H1 (cell line): ENCODE measurements at regions not wholly inside any gene's neighbourhood (a gene's known extent, or its start where the extent isn't known, plus 50 kb on each side); places are given as distances from the start of the nearest gene placed in this dataset.

Source experiments
- CTCF ChIA-PET: fragments of 300-600 bp; sonication (Branson Sonifier 250); formaldehyde crosslinking; loops from one replicate; lab custom pipeline; 2021; ENCODE audit not compliant: partially characterized antibody; lab: Charles Lee
- POLR2A ChIA-PET: fragments of 300-600 bp; sonication (Branson Sonifier 250); formaldehyde crosslinking; loops from one replicate; lab custom pipeline; 2021; ENCODE audit warnings: inconsistent platforms; ENCODE audit not compliant: partially characterized antibody; lab: Charles Lee
- DNase-seq, 2 experiments: peaks; one replicate each; pipeline versions ENCODE4 v3.0.0 to v3.0.0-alpha.2; 2010 to 2022; ENCODE audit warnings: low spot score in 2 of 2, low read depth in 1 of 2, mixed read lengths in 1 of 2
- FAIRE-seq: peaks from 2 replicates; lab custom pipeline; 2011; peaks lifted over from hg19 to GRCh38; lab: Jason Lieb, UNC
- H2AFZ ChIP-seq: 2 replicates; pipeline ENCODE4 v1.8.1; 2012; ENCODE audit warnings: low read length, inconsistent platforms
- H2AK5ac ChIP-seq: 2 replicates; pipeline ENCODE4 v1.6.1; 2013; ENCODE audit warnings: low read depth, low read length
- H2BK120ac ChIP-seq: replicated peaks from 2 replicates; pipeline ENCODE3; 2013; ENCODE audit warnings: low read depth, low read length, inconsistent platforms
- H2BK12ac ChIP-seq: 2 replicates; pipeline ENCODE4 v1.6.1; 2013; ENCODE audit warnings: low read depth, low read length
- H2BK15ac ChIP-seq: 2 replicates; pipeline ENCODE4 v1.6.1; 2013; ENCODE audit warnings: low read length
- H2BK20ac ChIP-seq: 2 replicates; pipeline ENCODE4 v1.6.1; 2013; ENCODE audit warnings: low read length
- H2BK5ac ChIP-seq: 2 replicates; pipeline ENCODE4 v1.6.1; 2013; ENCODE audit warnings: low read depth, low read length
- H3K14ac ChIP-seq: 2 replicates; pipeline ENCODE4 v1.6.1; 2013; ENCODE audit warnings: inconsistent platforms; ENCODE audit not compliant: insufficient read length
- H3K18ac ChIP-seq: 2 replicates; pipeline ENCODE4 v1.6.1; 2013; ENCODE audit warnings: low read length; ENCODE audit errors: extremely low read depth
- H3K23ac ChIP-seq: 2 replicates; pipeline ENCODE4 v1.6.1; 2013; ENCODE audit warnings: inconsistent platforms; ENCODE audit not compliant: insufficient read length
- H3K23me2 ChIP-seq: 2 replicates; pipeline ENCODE4 v1.6.1; 2013; ENCODE audit warnings: low read depth, low read length
- H3K27ac ChIP-seq: 2 replicates; pipeline ENCODE4 v1.6.1; 2011; ENCODE audit warnings: low read depth, low read length, inconsistent platforms
- H3K27me3 ChIP-seq, 4 experiments: replicated peaks in 1 of 4; 1 replicate in 1 of 4; 2 replicates in 3 of 4; pipeline versions ENCODE4 v1.6.1 to v1.8.1; 2011 to 2013; ENCODE audit warnings: low read length in 3 of 4, mild to moderate bottlenecking in 3 of 4, inconsistent platforms in 2 of 4, mixed read lengths in 2 of 4, moderate library complexity in 1 of 4; ENCODE audit not compliant: control insufficient read depth in 3 of 4, insufficient read depth in 3 of 4; ENCODE audit errors: extremely low read depth in 1 of 4
- H3K36me3 ChIP-seq, 4 experiments: 2 replicates each; pipeline versions ENCODE4 v1.6.1 to v1.8.1; 2011 to 2013; ENCODE audit warnings: mild to moderate bottlenecking in 4 of 4, low read length in 3 of 4, moderate library complexity in 2 of 4, control low read depth in 1 of 4, inconsistent platforms in 1 of 4; ENCODE audit not compliant: insufficient read depth in 4 of 4, control insufficient read depth in 2 of 4
- H3K4ac ChIP-seq: replicated peaks from 2 replicates; pipeline ENCODE3; 2013; ENCODE audit warnings: low read length, low read depth, mixed read lengths, inconsistent platforms; ENCODE audit not compliant: insufficient read length
- H3K4me1 ChIP-seq, 4 experiments: replicated peaks in 1 of 4; 1 replicate in 1 of 4; 2 replicates in 3 of 4; pipeline versions ENCODE4 v1.6.1 to v1.8.1; 2011 to 2013; ENCODE audit warnings: low read length in 3 of 4, inconsistent platforms in 2 of 4, mixed read lengths in 1 of 4; ENCODE audit not compliant: insufficient read depth in 4 of 4, control insufficient read depth in 3 of 4
- H3K4me2 ChIP-seq, 2 experiments: 2 replicates each; pipeline versions ENCODE4 v1.6.1 to v1.8.1; 2011 to 2013; ENCODE audit warnings: low read depth in 2 of 2, low read length in 2 of 2, control low read depth in 1 of 2, inconsistent platforms in 1 of 2, mild to moderate bottlenecking in 1 of 2; ENCODE audit not compliant: insufficient read depth in 1 of 2
- H3K4me3 ChIP-seq, 4 experiments: fragments of 200-600, 300-600 bp in 1 of 4; sonication (generic), shearing (Covaris generic), sonication (Bioruptor Twin) in 1 of 4; 2 replicates each; pipeline versions ENCODE4 v1.5.1 to v1.8.1; 2011 to 2016; ENCODE audit warnings: low read length in 4 of 4, low read depth in 3 of 4, control low read depth in 2 of 4, inconsistent platforms in 2 of 4, mild to moderate bottlenecking in 2 of 4, mixed read lengths in 1 of 4, moderate library complexity in 1 of 4; ENCODE audit not compliant: insufficient read depth in 2 of 4; ENCODE audit errors: extremely low read depth in 1 of 4
- H3K56ac ChIP-seq: replicated peaks from 2 replicates; pipeline ENCODE3; 2013; ENCODE audit warnings: low read depth, mild to moderate bottlenecking, mixed read lengths, low read length, inconsistent platforms; ENCODE audit not compliant: insufficient read length
- H3K79me1 ChIP-seq: 2 replicates; pipeline ENCODE4 v1.6.1; 2013; ENCODE audit warnings: low read depth, low read length, control low read depth
- H3K79me2 ChIP-seq, 2 experiments: 2 replicates each; pipeline versions ENCODE4 v1.6.1 to v1.8.1; 2012 to 2013; ENCODE audit warnings: low read length in 2 of 2, mild to moderate bottlenecking in 2 of 2, inconsistent platforms in 1 of 2; ENCODE audit not compliant: insufficient read depth in 2 of 2, control insufficient read depth in 1 of 2
- H3K9ac ChIP-seq, 4 experiments: replicated peaks in 1 of 4; 1 replicate in 1 of 4; 2 replicates in 3 of 4; pipeline versions ENCODE4 v1.6.1 to v1.8.1; 2011 to 2013; ENCODE audit warnings: low read depth in 3 of 4, low read length in 3 of 4, control low read depth in 2 of 4, mild to moderate bottlenecking in 2 of 4, moderate library complexity in 2 of 4, inconsistent platforms in 1 of 4; ENCODE audit errors: extremely low read depth in 1 of 4
- H3K9me3 ChIP-seq, 2 experiments: 2 replicates each; pipeline versions ENCODE4 v1.6.1 to v1.8.1; 2012 to 2013; ENCODE audit warnings: mild to moderate bottlenecking in 2 of 2, moderate library complexity in 2 of 2, control low read depth in 1 of 2, inconsistent platforms in 1 of 2, low read depth in 1 of 2, low read length in 1 of 2, mixed read lengths in 1 of 2; ENCODE audit not compliant: insufficient read depth in 2 of 2
- H4K20me1 ChIP-seq, 2 experiments: replicated peaks in 1 of 2; 2 replicates each; pipeline versions ENCODE3 to v1.8.1; 2011 to 2013; ENCODE audit warnings: inconsistent platforms in 2 of 2, low read length in 2 of 2, mild to moderate bottlenecking in 1 of 2; ENCODE audit not compliant: insufficient read depth in 2 of 2, control insufficient read depth in 1 of 2
- H4K5ac ChIP-seq: 2 replicates; pipeline ENCODE4 v1.6.1; 2013; ENCODE audit warnings: low read length, low read depth, mixed read lengths, inconsistent platforms; ENCODE audit not compliant: insufficient read length
- H4K8ac ChIP-seq: 2 replicates; pipeline ENCODE4 v1.8.0; 2013; ENCODE audit warnings: mild to moderate bottlenecking, moderate library complexity, low read length, inconsistent platforms; ENCODE audit not compliant: insufficient read depth; ENCODE audit errors: extremely low read depth
- H4K91ac ChIP-seq: replicated peaks from 2 replicates; pipeline ENCODE3; 2013; ENCODE audit warnings: low read length, mixed read lengths, inconsistent platforms; ENCODE audit not compliant: insufficient read length
- CHD1 ChIP-seq: IDR thresholded peaks from 2 replicates; pipeline ENCODE4 v1.6.1; 2012; ENCODE audit warnings: low read depth, low read length, improper control_type of control experiment
- CTBP2 ChIP-seq: IDR thresholded peaks from 2 replicates; pipeline ENCODE4 v1.7.0; 2011; ENCODE audit warnings: borderline replicate concordance, mild to moderate bottlenecking, moderate library complexity, mixed read lengths, low read length; ENCODE audit not compliant: insufficient read depth, insufficient read length
- HDAC6 ChIP-seq: IDR thresholded peaks from one replicate; pipeline ENCODE4 v1.7.1; 2012; ENCODE audit warnings: low read depth, mild to moderate bottlenecking, inconsistent platforms, low read length, moderate library complexity
- KDM1A ChIP-seq: fragments of 200-600, 300-600 bp; sonication (generic); IDR thresholded peaks from 2 replicates; pipeline ENCODE4 v1.7.1; 2016; ENCODE audit warnings: mild to moderate bottlenecking, low read length, borderline replicate concordance
- KDM4A ChIP-seq: IDR thresholded peaks from one replicate; pipeline ENCODE4 v1.7.1; 2012; ENCODE audit warnings: low read depth, mild to moderate bottlenecking, moderate library complexity, low read length, inconsistent platforms; ENCODE audit not compliant: severe bottlenecking
- NRF1 ChIP-seq: IDR thresholded peaks from 2 replicates; pipeline ENCODE4 v1.6.1; 2011; ENCODE audit warnings: mild to moderate bottlenecking, low read depth, low read length, improper control_type of control experiment
- TAF1 ChIP-seq: IDR thresholded peaks from 2 replicates; pipeline ENCODE4 v1.6.1; 2011; ENCODE audit warnings: mild to moderate bottlenecking, low read depth, low read length
- WGBS, 2 experiments: shearing (Covaris generic) in 1 of 2; methylation state at CpG; one replicate each; pipeline versions ENCODE4 v1.1.6 to v1.1.7; 2013 to 2015; ENCODE audit warnings: low lambda C conversion rate in 2 of 2, mixed read lengths in 2 of 2, inconsistent platforms in 1 of 2, low coverage in 1 of 2, missing lambda C conversion rate in 1 of 2; ENCODE audit not compliant: insufficient replicate concordance in 2 of 2, insufficient coverage in 1 of 2, insufficient read length in 1 of 2; ENCODE audit errors: extremely low coverage in 1 of 2, missing lambda C conversion rate in 1 of 2; 5-methylcytosine and 5-hydroxymethylcytosine counted together

DNA sequence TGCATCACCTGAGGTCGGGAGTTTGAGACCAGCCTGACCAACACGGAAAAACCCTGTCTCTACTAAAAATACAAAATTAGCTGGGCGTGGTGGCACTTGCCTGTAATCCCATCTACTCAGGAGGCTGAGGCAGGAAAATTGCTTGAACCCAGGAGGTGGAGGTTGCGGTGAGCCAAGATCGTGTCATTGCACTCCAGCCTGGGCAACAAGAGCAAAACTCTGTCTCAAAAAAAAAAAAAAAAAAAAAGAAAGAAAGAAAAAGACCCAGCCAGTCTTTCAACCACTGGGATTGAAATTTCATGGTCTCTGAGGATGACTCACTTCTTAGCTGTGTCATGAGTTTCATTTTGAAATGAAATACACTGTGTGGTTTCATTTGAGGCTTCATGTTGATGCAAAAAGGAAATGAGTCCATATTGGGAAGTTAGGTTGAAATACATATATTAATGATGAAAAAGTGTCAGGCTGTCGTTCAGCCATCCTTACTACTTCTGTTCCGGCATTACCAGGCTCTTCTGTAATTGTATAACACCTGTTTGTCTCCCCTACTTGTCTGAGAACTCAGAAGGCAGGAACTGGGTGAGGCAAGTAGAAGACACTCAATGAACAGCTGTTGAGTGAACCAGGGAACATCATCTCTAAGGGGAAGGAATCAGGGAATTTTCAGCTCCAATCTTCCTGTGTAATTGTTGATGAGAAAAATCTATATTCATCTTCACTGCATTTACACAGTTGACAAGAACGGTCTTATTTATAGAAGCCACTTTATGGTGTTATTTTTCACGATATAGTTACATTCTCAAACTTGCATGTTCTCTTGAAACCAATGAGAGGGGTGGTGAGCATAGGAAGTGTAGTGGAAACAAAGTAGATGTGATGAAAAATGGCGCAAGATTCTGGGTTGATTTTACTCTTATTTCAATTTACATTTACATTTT lies 87.4 kb downstream of the NFKBIZ start:
- H3K4me2 ChIP-seq = no peak overlapping the region
- TF ChIP-seq KDM4A = no peak
- TF ChIP-seq HDAC6 = no peak
- TF ChIP-seq CHD1 = no peak
- no peak for TF ChIP-seq NRF1
- TF ChIP-seq CTBP2 = no peak
- no peak for TF ChIP-seq KDM1A
- TF ChIP-seq TAF1 = no peak

More for the DNA sequence above, 87.4 kb downstream of the NFKBIZ start:
- Histone ChIP-seq H4K5ac (no peak overlapping the region), H3K27me3 (no peaks in the 10 kb centered on the region), H3K9ac (no peak overlapping the region), H2AK5ac (no peak overlapping the region), H3K4me1 (peaks cover 0 to 3% (median 1%) of the 10 kb centered on the region in 4 experiments; a peak in 2 of 7 replicates), H2AFZ (no peak overlapping the region), H3K14ac (no peak overlapping the region), H4K8ac (no peak overlapping the region), H4K20me1 (no peaks in the 10 kb centered on the region), H2BK15ac (no peak overlapping the region), H2BK20ac (no peak overlapping the region), H3K27ac (no peak overlapping the region), H2BK120ac (no peak overlapping the region), H3K79me2 (no peaks in the 10 kb centered on the region), H3K4me3 (no peak overlapping the region), H3K23ac (no peak overlapping the region), H3K23me2 (no peaks in the 10 kb centered on the region), H3K36me3 (no peaks in the 10 kb centered on the region), H3K9me3 (no peaks in the 10 kb centered on the region), H2BK5ac (no peak overlapping the region), H2BK12ac (no peak overlapping the region), H3K18ac (no peak overlapping the region), H3K79me1 (no peaks in the 10 kb centered on the region), H3K4ac (no peak overlapping the region), H4K91ac (no peak overlapping the region), H3K56ac (no peak overlapping the region)
- 88% methylated on average over 10 of the region's 10 CpGs; no CpG with 5 or more reads in 1 of the 2 experiments for WGBS, 2 experiments
- DNase-seq (no peak), FAIRE-seq (no peak)
- ChIA-PET POLR2A (no interaction called here), CTCF (interaction anchor here (0.6 to 1.3 kb wide), 2 partner anchors 15 to 133 kb away, joined by 3 read pairs; no protein-coding TSS in a partner anchor)
